Stimulated activated CD4-positive, alpha-beta T cell treated with anti-CD3 and anti-CD28 coated beads, Interleukin-12 subunit alpha, Interleukin-12 subunit beta, amount 100 ng/mL, for 4 hours (primary cell): ENCODE measurements at regions not wholly inside any gene's neighbourhood (a gene's known extent, or its start where the extent isn't known, plus 50 kb on each side); places are given as distances from the start of the nearest gene placed in this dataset.

Source experiments
- DNase-seq: peaks from one replicate; pipeline ENCODE4 v3.0.0-alpha.2; 2020

DNA sequence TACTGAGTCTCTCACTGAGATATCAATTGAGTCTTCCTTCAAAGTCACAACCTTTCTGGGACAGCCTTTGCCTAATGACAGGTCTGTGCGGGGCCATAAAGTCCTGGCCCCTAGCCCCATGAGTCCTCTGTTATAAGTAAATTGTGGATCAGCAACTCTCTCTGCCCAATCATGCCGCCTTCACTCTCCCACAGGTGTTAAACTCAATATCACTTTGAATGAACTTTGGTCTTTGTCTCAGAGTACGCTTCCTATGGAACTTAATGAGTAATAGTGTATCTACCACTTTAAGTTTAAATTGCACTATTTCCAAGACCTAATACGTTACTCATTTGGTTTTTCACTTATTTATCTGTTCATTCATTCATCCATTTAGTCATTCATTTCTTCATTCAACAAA, 826.4 kb downstream of the TUSC7 start:
- no peak for DNase-seq

DNA sequence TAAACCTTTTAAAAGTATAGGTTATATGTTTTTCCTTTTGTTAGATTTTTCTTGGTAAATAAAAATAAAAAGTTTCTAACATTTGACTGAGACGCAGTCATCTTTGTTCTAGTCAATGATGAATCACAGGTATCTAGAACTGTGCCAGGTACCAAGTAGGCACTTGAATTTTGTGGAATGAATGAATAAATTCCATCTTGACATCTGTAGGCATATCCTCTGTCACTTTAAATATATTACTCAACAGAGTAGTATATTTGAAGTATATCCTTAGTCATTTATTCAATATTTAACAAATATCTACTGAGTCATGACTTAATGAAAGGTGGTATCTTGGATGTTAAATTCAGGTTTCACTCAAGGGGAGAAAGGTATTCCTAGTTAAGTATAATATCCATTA, 828.4 kb downstream of the TUSC7 start:
- no peak for DNase-seq

DNA sequence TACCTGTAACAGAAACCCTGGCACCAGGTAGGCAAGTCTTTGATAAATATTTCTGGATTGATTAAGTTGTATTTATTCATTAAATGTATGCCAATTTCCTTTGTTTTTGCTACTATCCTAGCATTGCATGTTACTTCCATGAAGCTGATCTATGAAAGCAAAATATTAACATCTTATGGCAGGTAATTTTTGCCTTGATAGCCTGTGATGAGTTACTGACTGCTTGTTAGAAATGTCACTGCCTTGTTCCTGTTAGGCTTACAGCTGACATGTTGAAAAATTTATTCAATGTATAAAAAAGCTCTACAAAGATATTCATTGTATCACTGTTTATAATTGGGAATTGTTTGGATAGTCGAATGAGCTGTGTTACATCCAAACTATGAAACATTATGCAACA, 830.1 kb downstream of the TUSC7 start:
- no peak for DNase-seq

DNA sequence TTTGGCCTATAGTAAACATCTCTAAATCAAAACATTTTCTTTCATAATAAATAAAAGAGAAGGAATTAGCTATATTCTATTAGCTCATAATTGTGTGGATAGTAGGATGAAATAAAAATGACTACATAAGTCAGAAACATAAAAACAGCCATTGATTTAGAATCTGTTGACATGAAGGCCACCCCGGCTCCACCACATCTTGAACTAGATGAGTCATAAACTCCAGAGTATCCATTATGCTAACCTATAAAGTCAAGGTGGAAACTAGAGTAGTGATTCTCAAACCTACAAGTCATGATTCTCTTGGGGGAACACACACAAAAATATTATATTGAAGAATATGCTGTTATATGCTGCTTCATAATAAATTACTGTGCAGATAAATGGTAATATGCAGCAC, 831.0 kb downstream of the TUSC7 start:
- no peak for DNase-seq

DNA sequence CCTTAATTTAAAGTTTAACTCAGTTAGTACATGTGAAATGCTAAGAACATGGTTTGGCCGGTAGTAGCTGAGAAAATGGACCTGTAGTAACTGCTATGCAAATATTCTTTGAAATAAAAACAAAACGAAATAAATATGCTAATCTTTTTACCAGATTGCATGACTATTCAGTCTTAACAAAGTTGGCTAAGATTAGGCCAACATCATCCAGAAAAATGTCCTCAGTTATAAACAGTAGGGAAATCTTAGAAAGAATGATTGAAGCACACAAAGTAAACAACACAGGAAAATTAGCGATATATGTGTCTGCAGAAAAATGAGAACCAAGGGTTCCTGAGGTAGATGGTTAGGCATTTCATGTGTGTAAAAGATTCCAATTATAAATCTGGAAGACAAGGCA, 832.1 kb downstream of the TUSC7 start:
- no peak for DNase-seq

DNA sequence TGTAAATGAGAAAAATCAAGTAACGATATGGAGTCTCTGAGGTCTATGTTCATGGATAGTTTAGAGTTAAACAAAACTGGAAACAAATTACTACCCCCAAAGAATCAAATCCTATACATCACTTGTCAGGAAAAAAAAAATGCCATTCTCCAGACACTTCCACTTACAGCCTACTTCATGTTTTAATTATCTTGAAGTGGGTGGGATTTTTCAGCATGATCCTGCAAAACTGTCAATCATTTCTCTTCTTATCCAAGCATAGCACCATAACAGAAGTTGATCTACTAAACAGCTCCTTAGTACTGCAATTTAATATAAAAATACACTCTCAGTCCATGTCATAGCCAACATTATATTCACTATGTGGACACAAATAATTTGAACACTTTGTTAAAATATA, 833.9 kb downstream of the TUSC7 start:
- no peak for DNase-seq

DNA sequence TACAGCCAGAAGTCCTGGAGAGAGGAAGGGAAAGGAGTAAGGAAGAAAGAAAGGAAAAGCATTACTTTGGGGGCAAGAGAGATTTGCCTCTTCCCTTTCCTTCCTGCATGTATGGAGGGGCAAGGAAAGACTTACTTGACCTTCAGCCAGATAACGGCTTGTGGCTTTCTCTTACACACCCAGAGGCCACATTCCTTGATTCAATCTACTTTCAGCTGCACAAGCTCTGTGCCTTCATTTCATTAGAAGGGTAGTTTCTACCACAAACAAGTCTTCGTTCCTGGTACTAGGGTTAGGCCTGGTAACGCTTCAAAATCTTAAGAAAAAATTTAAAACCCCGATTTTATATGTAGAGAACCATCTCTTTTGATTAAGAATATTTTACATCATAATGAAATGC, 835.9 kb downstream of the TUSC7 start:
- DNase-seq, result no peak

DNA sequence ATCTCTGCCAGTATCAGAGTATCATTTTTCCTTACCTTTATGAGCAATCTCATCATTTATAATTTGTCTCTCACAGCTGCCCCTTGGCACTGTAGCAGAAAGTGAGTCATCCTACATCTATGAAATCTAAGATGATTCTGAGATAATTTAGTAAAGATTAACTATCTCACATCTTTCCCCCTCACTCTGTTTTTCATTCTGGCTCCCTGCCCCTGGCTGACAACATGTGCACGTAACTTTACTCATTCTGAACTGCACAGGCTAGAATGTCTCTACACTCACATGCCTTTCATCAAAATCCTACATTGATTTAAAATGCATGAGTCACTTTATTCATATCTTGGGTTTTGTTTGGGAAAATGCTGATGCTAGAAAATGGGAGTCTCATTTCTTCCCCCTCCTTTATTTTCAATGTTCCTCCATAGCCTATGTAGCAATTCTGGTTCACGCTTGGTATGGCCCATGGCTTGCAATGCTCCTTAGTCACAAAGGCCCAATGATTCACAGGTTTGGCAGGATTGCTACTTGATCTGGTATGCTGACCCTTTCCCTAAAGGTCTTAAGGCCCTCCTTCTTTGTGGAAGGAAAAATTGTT, 838.5 kb downstream of the TUSC7 start:
- DNase-seq, result no peak

DNA sequence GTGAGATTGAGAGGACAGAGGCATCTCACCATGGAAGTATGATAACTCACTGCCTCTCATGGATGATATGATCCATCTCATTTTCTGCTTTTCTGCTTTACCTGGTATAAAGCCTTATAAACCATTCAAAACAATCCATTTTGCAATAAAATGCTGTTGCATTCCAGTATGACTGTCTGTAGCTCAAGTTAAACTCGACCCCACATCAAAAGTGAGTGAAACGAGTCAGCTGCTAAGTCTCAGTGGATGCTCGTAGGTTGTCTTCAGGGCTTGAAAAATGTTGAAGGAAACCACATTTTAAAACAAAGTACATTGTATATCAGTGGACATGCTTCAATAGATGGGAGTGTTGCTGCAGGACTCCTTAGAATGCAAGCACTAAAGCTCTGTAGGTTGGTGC, 839.0 kb downstream of the TUSC7 start:
- no peak for DNase-seq

DNA sequence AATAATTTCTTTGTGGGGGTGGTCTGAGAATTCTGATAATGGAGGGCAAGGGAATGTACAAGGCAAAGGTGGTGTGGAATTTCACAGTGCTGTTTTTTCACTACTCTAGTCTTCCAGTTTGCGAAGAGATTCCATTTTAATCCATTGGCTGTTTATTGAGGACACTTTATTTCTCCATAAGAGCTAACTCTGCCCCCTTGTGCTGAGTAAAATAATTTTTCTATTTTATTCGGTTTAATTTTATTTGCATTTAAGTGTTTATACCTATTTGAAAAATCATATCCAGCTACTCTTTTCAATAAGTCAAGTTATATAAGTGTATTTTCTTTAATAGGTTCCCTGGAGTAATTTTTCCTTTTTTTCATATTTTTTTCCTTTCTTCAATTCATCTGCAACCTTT, 840.1 kb downstream of the TUSC7 start:
- DNase-seq, result no peak

DNA sequence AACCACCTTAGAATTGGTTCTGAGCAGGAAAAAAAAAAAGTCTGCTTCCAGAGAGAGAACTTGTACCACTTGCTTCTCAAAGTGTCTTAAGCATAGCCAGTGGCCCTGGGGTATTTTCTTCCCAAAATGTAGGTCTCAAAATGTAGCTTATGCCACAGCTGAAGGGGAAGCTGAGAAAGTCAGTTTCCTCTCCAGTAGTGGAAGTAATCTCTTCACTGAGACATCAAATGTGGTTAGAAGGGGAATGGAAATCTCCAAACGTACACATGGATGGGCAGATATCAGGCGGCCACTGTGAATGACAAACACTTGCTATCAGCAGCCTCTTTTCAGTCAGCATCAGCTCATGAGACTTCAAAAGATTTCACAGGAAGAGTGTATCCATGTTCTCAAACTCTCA, 841.2 kb downstream of the TUSC7 start:
- no peak for DNase-seq

DNA sequence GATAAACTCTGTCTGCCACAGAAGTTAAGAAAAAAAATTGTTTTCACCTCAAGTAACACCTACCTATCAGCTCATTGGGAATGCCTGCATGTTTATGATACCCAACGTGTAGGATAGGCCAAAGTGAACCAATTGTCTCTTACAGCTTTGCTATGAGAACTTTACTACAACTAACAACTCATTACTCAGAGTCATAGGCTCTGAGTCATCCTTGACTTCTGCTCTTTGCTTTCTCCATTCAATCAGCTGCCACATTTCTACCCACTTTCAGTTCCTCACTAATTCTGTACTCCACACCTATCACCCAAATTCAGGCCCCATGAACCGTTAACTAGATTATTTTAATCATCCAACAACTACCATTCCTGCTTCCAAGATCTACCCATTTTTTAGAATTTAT, 843.9 kb downstream of the TUSC7 start:
- DNase-seq, result no peak

DNA sequence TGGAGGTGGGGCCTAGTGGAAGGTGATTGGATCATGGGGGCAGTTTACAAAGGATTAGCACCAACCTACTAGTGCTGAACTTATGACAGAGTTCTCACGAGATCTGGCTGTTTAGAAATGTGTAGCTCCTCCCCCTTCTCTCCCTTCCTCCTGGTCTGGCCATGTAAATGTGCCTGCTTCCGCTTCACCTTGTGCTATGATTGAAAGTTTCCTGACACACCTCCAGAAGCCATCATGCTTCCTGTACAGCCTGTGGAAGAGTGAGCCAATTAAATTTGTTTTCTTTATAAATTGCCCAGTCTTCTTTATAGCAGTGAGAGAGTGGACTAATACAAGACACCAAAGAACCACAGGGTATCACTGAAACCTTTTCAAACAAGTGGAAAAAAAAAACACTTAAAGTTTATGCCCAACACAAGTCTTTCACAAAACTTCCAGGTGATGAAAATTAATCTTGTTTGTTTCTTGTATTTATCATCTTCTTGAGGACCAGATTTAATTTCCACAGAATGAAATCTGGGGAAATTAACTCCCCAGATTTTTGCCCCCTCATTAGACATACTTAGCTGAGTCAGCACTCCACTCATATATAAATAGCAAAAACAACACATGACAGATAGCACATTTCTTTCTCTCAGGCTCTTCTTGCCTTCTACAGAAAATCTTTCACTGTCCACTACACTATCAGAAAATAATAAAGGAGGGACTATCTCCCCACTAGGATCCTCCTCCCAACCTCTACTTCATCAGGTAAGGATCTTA, 847.2 kb downstream of the TUSC7 start:
- DNase-seq, result no peak

DNA sequence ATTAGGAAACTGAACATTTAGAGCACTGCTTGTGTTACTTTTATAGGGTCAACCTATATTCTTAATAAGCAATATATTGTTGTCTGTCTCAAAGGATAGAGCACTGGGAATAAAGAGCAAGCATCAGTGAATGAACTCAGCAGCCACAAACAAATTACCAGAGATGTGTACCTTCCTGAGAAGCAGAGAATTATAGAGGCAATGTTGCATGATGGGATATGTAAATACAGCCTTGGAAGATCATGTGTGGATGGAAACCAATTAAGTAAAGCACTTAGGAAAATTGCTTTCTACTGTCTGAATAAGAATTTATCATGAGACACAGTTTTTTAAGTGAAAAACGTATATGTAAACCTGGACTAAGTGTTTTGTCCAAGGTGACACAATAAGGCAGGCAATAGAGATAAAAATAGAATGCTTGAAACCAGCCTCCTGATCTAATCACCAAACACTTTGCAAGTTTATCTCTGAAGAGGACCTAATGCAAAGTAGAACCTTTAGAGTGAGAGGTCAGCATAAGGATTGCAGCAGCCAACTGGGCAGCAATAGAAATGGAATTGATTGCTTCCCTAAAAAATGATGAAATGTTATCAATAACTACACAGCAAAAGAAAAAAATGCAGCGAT, 848.0 kb downstream of the TUSC7 start:
- DNase-seq, result no peak

DNA sequence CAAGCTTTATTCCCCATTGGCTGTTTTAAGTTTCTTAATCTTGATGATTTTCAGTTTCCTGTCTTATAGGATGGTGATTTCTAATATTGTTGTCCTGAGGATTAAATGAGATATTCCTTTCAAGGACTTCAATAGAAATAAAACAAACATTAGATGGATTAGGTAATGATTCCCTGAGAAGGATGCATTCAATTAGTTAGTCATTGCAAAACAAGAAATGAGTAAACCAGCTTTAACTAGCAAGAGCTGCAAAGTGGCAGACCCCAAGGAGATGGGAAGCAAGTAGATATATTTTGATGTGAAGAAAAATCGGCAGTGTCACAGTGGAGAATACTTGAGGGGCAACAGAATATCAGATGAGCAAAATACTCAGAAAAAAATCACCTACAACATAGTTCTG, 849.1 kb downstream of the TUSC7 start:
- DNase-seq, result no peak

DNA sequence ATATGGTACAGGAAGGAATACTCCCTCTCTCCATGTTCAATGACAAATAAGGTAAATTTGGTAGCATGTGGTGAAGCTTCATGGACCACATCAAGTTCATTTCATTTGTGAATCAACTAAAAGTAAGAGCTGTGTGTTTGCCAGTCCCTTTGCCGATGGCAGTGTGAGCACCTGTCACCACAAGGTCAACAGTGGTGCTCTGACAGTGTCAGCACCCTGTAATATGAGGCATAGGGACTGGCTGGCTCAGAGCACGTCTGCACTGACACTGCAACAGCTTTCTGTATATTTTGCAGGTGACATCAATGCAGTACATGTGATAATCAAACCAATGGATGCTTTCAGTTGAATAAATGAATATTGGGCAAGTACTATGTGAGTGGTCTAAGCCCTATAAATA, 852.4 kb downstream of the TUSC7 start:
- DNase-seq, result no peak

DNA sequence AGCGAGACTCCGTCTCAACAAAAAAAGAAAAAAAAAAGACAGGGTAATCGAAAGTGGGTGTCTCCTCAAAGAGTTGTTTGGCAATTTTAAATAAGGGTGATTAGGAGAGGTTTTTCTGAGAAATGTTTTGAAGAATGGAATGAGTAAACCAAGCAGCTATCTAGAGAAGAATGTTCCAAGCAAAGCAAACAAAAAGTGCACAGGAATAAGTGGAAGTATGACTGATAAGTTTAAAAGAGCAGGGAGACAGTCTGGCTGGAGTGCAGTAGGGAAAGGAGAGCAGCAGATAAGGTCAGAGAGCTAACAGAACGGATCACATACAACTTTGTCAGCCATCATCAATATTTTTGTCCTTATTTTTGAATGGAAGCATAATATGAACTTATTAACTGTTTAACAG, 853.5 kb downstream of the TUSC7 start:
- DNase-seq, result no peak

DNA sequence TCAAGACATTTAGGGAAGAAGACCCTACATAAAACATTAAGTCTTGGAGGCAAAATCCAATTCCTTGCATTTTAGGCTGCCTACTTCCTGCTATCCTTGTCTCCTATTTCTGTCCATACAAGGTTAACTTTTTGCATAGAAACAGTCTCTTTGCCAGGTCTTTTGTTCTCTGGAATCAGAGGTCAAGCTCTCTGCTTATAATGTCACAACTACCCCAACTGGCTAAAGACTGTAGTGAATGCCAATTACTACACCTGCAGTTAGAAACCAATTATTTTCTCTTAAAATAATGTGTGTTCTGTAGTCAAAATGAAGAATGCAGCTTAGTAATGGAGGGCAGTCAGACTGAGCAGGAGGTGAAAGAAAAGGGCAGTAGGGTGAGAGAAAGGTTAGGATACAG, 856.2 kb downstream of the TUSC7 start:
- no peak for DNase-seq

DNA sequence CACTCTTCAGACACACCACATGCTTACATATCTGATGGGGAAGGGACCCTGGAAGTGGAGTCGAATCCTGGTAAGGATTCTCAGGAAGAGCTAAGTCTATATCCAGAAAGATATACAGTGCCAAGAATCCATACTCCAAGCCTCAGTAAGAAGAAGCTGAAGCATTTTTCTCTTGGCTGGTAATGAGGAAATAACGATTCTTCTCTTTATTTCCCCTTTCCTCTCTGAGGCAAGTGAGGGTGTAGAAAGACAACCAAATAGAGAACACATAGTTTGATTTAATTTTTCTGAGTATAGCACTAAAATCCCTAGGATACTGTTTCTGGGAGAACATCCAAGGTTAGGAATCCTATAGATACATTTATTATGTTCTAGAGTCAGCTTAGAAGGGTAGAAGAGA, 857.3 kb downstream of the TUSC7 start:
- no peak for DNase-seq

DNA sequence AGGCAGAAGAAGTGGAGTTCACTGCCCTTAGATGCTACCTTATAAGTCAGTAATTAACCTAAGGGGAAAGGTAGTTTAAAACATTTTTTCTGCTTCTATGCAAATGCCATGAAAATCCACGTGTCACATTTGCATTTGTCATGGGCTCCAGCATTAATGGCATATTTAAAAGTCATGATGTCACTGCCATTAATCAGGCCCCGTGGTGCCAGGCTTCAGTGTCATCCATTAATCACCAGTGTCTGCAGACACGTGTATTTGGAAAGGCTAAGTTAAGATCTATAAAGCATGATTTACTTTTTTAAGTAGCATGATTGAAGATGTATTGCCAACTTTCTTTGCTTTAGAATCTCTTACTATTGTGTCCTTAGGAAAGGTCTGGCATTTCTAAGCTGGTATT, 857.8 kb downstream of the TUSC7 start:
- DNase-seq, result no peak

DNA sequence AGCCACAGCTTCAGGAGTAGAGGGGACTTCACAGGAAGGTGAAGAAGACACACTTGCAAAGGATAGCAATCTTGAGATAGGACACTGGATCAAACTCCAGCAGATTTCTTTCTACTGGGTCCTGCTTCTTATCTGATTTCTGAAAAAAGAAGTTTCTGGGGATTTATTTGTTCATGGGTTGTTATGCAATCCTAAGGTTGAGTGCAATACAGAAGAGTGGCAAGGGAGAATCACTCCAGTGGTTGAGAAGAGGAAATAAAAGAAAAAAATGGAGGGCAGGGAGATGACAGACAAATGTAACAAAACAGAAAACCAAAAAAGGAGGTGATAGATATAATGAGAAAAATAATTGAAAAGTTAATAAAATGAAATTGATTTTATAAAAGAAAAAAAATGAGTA, 858.3 kb downstream of the TUSC7 start:
- DNase-seq, result no peak

DNA sequence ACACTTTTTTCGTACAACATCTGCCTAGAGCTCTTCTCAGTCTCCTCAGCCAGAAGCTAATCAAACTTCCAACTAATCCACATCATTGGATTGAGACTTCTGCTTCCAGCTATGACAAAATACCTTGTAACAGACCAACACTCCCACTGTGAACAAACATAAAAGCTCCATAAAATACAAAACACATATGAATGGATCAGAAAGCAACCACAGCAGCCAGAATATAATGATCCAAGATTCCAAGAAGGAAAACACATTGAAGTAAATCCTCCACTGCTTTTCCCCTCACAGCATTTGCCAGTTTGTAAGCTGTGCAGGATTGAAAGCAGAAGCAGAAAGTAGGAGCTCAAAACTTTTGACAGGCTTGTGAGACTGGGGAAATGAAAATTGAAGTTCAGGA, 863.2 kb downstream of the TUSC7 start:
- DNase-seq, result no peak

DNA sequence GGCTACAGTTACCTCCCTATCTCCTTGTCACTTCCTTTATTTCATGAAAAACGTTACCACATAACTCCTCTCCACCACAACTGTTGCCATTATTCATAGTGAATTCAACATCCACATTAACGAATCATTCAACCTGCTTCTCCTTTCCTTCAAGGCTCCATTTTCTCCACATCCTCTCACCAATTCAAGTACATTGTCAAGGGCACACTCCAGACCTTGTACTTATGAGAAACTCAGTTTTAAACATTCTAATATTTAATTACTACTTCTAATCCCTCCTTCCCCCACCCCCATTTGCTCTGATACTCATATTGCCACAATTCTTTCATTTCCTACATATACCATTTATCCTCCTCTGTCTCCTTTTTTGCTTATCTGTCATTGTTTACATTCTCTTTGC, 871.2 kb downstream of the TUSC7 start:
- no peak for DNase-seq

DNA sequence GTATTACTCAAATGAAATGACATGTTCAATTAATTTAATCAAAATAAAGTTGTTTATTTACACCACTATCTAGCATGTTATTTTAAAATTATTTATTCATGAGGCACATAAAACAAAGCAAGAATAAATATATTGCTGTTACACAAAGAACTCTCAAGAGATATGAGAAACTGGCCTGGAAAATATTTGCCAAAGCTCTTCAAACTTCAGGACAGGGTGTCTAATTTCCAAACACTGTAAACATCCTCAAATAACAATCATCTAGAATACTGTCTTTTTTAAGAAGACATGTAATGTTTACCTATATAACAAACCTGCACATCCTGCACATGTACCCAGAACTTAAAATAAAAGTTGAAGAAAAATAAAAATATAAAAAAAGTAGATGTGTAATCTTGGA, 876.6 kb downstream of the TUSC7 start:
- no peak for DNase-seq

DNA sequence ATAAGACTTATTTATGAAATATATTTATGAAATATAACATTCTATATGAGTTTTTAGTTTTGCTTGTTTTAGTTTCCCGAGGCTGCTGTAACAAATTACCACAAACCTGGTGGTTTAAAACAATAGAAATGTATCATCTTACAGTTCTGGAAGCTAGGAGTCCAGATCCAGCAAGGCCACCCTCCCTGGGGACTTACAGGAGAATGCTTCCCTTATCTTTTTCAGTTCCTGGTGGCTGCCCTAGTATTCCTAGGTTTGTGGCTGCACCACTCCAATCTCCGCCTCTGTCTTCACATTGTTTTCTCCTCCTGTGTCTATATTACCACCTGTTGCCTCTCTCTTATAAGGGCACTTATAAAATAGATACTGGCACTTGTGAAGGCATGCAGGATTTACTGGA, 877.8 kb downstream of the TUSC7 start:
- no peak for DNase-seq
